ENCODE measurements at regions not wholly inside any gene's neighbourhood (a gene's known extent, or its start where the extent isn't known, plus 50 kb on each side); places are given as distances from the start of the nearest gene placed in this dataset.

- Mint-ChIP-seq H3K9me3 (ENCODE audit: low read depth, unreplicated experiment) (no peaks in the 10 kb centered on the region), H3K27me3 (ENCODE audit: unreplicated experiment) (no peaks in the 10 kb centered on the region), H3K36me3 (ENCODE audit: insufficient read depth, unreplicated experiment) (no peaks in the 10 kb centered on the region), H3K4me1 (ENCODE audit: low read depth, unreplicated experiment) (no peaks in the 10 kb centered on the region), H3K4me3 (ENCODE audit: low read depth, unreplicated experiment) (no peak overlapping the region), H3K27ac (ENCODE audit: unreplicated experiment) (no peak overlapping the region)
- TF ChIP-seq CTCF (IDR thresholded peaks at IDR 0.05; ENCODE audit: unreplicated experiment) = no peak
- no TSS peak for BruUV-seq (replicated peaks)
- CTCF ChIA-PET = no interaction called here
- DNase-seq = no peak
- intact Hi-C loops (cut with micrococcal nuclease; ENCODE audit: unreplicated experiment) = no loop called here
These were observed 113.2 kb upstream of the ERCC6L2 start for GRCh38 chr9:95762322-95762721.

GRCh38 chr9:95760791-95761190 lies 114.7 kb upstream of the ERCC6L2 start:
- Mint-ChIP-seq H3K27ac (ENCODE audit: unreplicated experiment) (no peak overlapping the region), H3K9me3 (ENCODE audit: low read depth, unreplicated experiment) (no peaks in the 10 kb centered on the region), H3K4me1 (ENCODE audit: low read depth, unreplicated experiment) (no peaks in the 10 kb centered on the region), H3K4me3 (ENCODE audit: low read depth, unreplicated experiment) (no peak overlapping the region), H3K36me3 (ENCODE audit: insufficient read depth, unreplicated experiment) (no peaks in the 10 kb centered on the region), H3K27me3 (ENCODE audit: unreplicated experiment) (no peaks in the 10 kb centered on the region)
- no peak for TF ChIP-seq CTCF (IDR thresholded peaks at IDR 0.05; ENCODE audit: unreplicated experiment)
- CTCF ChIA-PET = no interaction called here
- no TSS peak for BruUV-seq (replicated peaks)
- no peak for DNase-seq
- intact Hi-C loops (cut with micrococcal nuclease; ENCODE audit: unreplicated experiment) = no loop called here

GRCh38 chr9:95757439-95757838 lies 118.1 kb upstream of the ERCC6L2 start:
- no peaks in the 10 kb centered on the region for H3K36me3 Mint-ChIP-seq (ENCODE audit: insufficient read depth, unreplicated experiment)
- intact Hi-C loops (cut with micrococcal nuclease; ENCODE audit: unreplicated experiment) = no loop called here
- no peaks in the 10 kb centered on the region for H3K27me3 Mint-ChIP-seq (ENCODE audit: unreplicated experiment)
- no peak for DNase-seq
- no peaks in the 10 kb centered on the region for H3K9me3 Mint-ChIP-seq (ENCODE audit: low read depth, unreplicated experiment)
- CTCF ChIA-PET = no interaction called here
- no peak overlapping the region for H3K4me3 Mint-ChIP-seq (ENCODE audit: low read depth, unreplicated experiment)
- TF ChIP-seq CTCF (IDR thresholded peaks at IDR 0.05; ENCODE audit: unreplicated experiment) = no peak
- no peak overlapping the region for H3K27ac Mint-ChIP-seq (ENCODE audit: unreplicated experiment)
- no peaks in the 10 kb centered on the region for H3K4me1 Mint-ChIP-seq (ENCODE audit: low read depth, unreplicated experiment)
- BruUV-seq (replicated peaks) = no TSS peak

- no TSS peak for BruUV-seq (replicated peaks)
- CTCF ChIA-PET = no interaction called here
- Mint-ChIP-seq H3K4me3 (ENCODE audit: low read depth, unreplicated experiment) (no peak overlapping the region), H3K27me3 (ENCODE audit: unreplicated experiment) (no peaks in the 10 kb centered on the region), H3K9me3 (ENCODE audit: low read depth, unreplicated experiment) (no peaks in the 10 kb centered on the region), H3K27ac (ENCODE audit: unreplicated experiment) (no peak overlapping the region), H3K36me3 (ENCODE audit: insufficient read depth, unreplicated experiment) (no peaks in the 10 kb centered on the region), H3K4me1 (ENCODE audit: low read depth, unreplicated experiment) (no peaks in the 10 kb centered on the region)
- TF ChIP-seq CTCF (IDR thresholded peaks at IDR 0.05; ENCODE audit: unreplicated experiment) = no peak
- intact Hi-C loops (cut with micrococcal nuclease; ENCODE audit: unreplicated experiment) = no loop called here
- DNase-seq = no peak
These were observed 118.5 kb upstream of the ERCC6L2 start for GRCh38 chr9:95756986-95757385.

- no peak overlapping the region for H3K4me3 Mint-ChIP-seq (ENCODE audit: low read depth, unreplicated experiment)
- no peaks in the 10 kb centered on the region for H3K9me3 Mint-ChIP-seq (ENCODE audit: low read depth, unreplicated experiment)
- TF ChIP-seq CTCF (IDR thresholded peaks at IDR 0.05; ENCODE audit: unreplicated experiment) = no peak
- CTCF ChIA-PET = interaction anchor here (0.6 kb wide), 1 partner anchor 9 kb away, joined by 4 read pairs; no protein-coding TSS in a partner anchor
- BruUV-seq (replicated peaks) = no TSS peak
- no peaks in the 10 kb centered on the region for H3K36me3 Mint-ChIP-seq (ENCODE audit: insufficient read depth, unreplicated experiment)
- H3K4me1 Mint-ChIP-seq (ENCODE audit: low read depth, unreplicated experiment) = no peaks in the 10 kb centered on the region
- intact Hi-C loops (cut with micrococcal nuclease; ENCODE audit: unreplicated experiment) = no loop called here
- no peak overlapping the region for H3K27ac Mint-ChIP-seq (ENCODE audit: unreplicated experiment)
- H3K27me3 Mint-ChIP-seq (ENCODE audit: unreplicated experiment) = no peaks in the 10 kb centered on the region
- no peak for DNase-seq
These were observed 119.4 kb upstream of the ERCC6L2 start for GRCh38 chr9:95756101-95756500.

All from Calu3 (cell line).